Heart left ventricle (tissue), 16 donors: ENCODE measurements at regions not wholly inside any gene's neighbourhood (a gene's known extent, or its start where the extent isn't known, plus 50 kb on each side); places are given as distances from the start of the nearest gene placed in this dataset.

ENCODE experiments used
- ATAC-seq, 4 donors: fragments of 200-7000 bp; cut with Tn5 transposase; one replicate each; pipeline ENCODE4 v1.9.1; 2020 to 2022; ENCODE audit warnings: moderate library complexity in 4 of 4, mild to moderate bottlenecking in 3 of 4, moderate number of reproducible peaks in 1 of 4
- DNase-seq, 5 donors: peaks; one replicate each; pipeline ENCODE4 v3.0.0-alpha.2; 2020
- H3K27ac ChIP-seq, 12 donors: fragments of 200-600 bp; sonication (generic) in 4 of 12; one replicate each; pipeline versions ENCODE4 v1.5.0 to v1.8.0; 2016 to 2022; ENCODE audit warnings: mild to moderate bottlenecking in 2 of 12
- H3K27me3 ChIP-seq, 9 donors: fragments of 200-600 bp; sonication (generic) in 2 of 9; one replicate each; pipeline versions ENCODE4 v1.5.1 to v1.8.0; 2016 to 2022; ENCODE audit warnings: mild to moderate bottlenecking in 3 of 9
- H3K36me3 ChIP-seq, 9 donors: fragments of 200-600 bp; sonication (generic) in 2 of 9; one replicate each; pipeline versions ENCODE4 v1.5.0 to v1.8.0; 2018 to 2022; ENCODE audit warnings: mild to moderate bottlenecking in 2 of 9
- H3K4me1 ChIP-seq, 12 donors: fragments of 200-600 bp; sonication (generic) in 4 of 12; one replicate each; pipeline versions ENCODE4 v1.5.0 to v1.8.0; 2016 to 2022; ENCODE audit warnings: mild to moderate bottlenecking in 3 of 12
- H3K4me3 ChIP-seq, 12 donors: fragments of 200-600 bp; sonication (generic) in 4 of 12; one replicate each; pipeline versions ENCODE4 v1.5.0 to v1.8.0; 2017 to 2022; ENCODE audit warnings: mild to moderate bottlenecking in 9 of 12, moderate library complexity in 4 of 12
- H3K9me3 ChIP-seq, 12 donors: fragments of 200-600 bp; sonication (generic) in 4 of 12; one replicate each; pipeline versions ENCODE4 v1.5.0 to v1.8.0; 2016 to 2022; ENCODE audit warnings: mild to moderate bottlenecking in 1 of 12
- CTCF ChIP-seq, 12 donors: fragments of 200-600 bp; sonication (generic) in 4 of 12; IDR thresholded peaks; one replicate each; pipeline versions ENCODE4 v1.5.0 to v1.8.0; 2018 to 2022; ENCODE audit warnings: antibody characterized with exemption in 12 of 12, mild to moderate bottlenecking in 5 of 12
- POLR2A ChIP-seq, 2 donors: fragments of 450-650 bp; IDR thresholded peaks; one replicate each; pipeline ENCODE4 v1.6.1; 2017; ENCODE audit warnings: antibody characterized with exemption in 2 of 2, mild to moderate bottlenecking in 2 of 2, moderate library complexity in 2 of 2
- WGBS, 4 donors: extraction: QIAGEN DNeasy Blood & Tissue Kit in 2 of 4; methylation state at CpG; one replicate each; pipeline versions ENCODE4 v1.1.5 to v1.1.7; 2013 to 2018; 5-methylcytosine and 5-hydroxymethylcytosine counted together
- intact Hi-C, 10 donors: fragments of 100-400 bp; cut with DNase I; formaldehyde crosslinking; loops; one replicate each; pipeline versions ENCODE4 v1.11.1 to v1.14.2; 2022
- donor health status: ischemic (EF 13 %, LVEDD 7.1; RV severe dilation, severe dysfunction).
- donor health status: healthy with polysubstance abuse.
- donor health status: DM: no; HTN: yes; CAD: no.
- donor health status: DM: no; HTN: no; CAD: no.
- donor health status: ischemic (EF 25% LVEDD 6.9; RV normal size, moderate dysfunction).
- donor health status: ischemic (EF 25% LVEDD 5.7; RV mildly dilated, moderate dysfunction).
- donor health status: healthy.
- donor health status: DM: yes; HTN: yes; CAD: no.
- donor health status: ischemic (EF 35%, LVEDD 5.7; RV mildly dilated, moderate dysfunction).
- donor health status: nonischemic (EF 11% LVEDD 7.7; RV severe dilation, severe dysfunction).
- donor health status: DM: yes; HTN: yes; CAD: no.
- donor health status: PGD.
- donor health status: ischemic (EF 29% LVEDD 5.4; RV normal size, mild dysfunction).
- donor health status: nonischemic (EF 23%, LVEDD 6.1; RV moderate dilation, normal function).

- H3K4me3 ChIP-seq = no peak overlapping the region
- DNase-seq (no peak), ATAC-seq (no peak)
- no peaks in the 10 kb centered on the region for H3K27me3 ChIP-seq
- TF ChIP-seq POLR2A (IDR thresholded peaks at IDR 0.05) (no peak), CTCF (IDR thresholded peaks at IDR 0.05) (no peak)
- H3K36me3 ChIP-seq = no peaks in the 10 kb centered on the region
- intact Hi-C loops = no loop called here
- no peaks in the 10 kb centered on the region for H3K4me1 ChIP-seq
- H3K9me3 ChIP-seq = peaks cover 0 to 5% (median 0%) of the 10 kb centered on the region in 12 donors
- 83 to 92% (median 87%) methylated on average over 2 of the region's 2 CpGs for WGBS, 4 donors
- H3K27ac ChIP-seq = no peak overlapping the region
These were observed 243.7 kb upstream of the SNX7 start for GRCh38 chr1:98417820-98418219.

GRCh38 chr1:98410082-98410481, 251.4 kb upstream of the SNX7 start:
- WGBS, 4 donors = 84 to 96% (median 95%) methylated on average over 1 of the region's 1 CpG
- no peak for ATAC-seq

GRCh38 chr1:98406352-98407088, 255.0 kb upstream of the SNX7 start:
- Histone ChIP-seq H3K27me3 (no peaks in the 10 kb centered on the region), H3K4me3 (no peak overlapping the region), H3K9me3 (peaks cover 0 to under 1% (median 0%) of the 10 kb centered on the region in 12 donors), H3K36me3 (no peaks in the 10 kb centered on the region), H3K27ac (no peak overlapping the region), H3K4me1 (peaks cover 0 to 25% (median 0%) of the 10 kb centered on the region in 12 donors)
- TF ChIP-seq CTCF (IDR thresholded peaks at IDR 0.05) (no peak), POLR2A (IDR thresholded peaks at IDR 0.05) (no peak)
- no peak for DNase-seq
- no peak for ATAC-seq
- 88 to 97% (median 93%) methylated on average over 1 of the region's 1 CpG for WGBS, 4 donors
- intact Hi-C loops = no loop called here

More at GRCh38 chr1:98410082-98410481, 251.4 kb upstream of the SNX7 start:
- Histone ChIP-seq H3K4me3 (no peak overlapping the region), H3K9me3 (peaks cover 0 to 12% (median 0%) of the 10 kb centered on the region in 12 donors), H3K4me1 (peaks cover 0 to 5% (median 0%) of the 10 kb centered on the region in 12 donors), H3K27ac (no peak overlapping the region), H3K27me3 (no peaks in the 10 kb centered on the region), H3K36me3 (no peaks in the 10 kb centered on the region)
- no peak for DNase-seq
- intact Hi-C loops = no loop called here
- TF ChIP-seq CTCF (IDR thresholded peaks at IDR 0.05) (no peak), POLR2A (IDR thresholded peaks at IDR 0.05) (no peak)

GRCh38 chr1:98405581-98406074, 255.9 kb upstream of the SNX7 start:
- Histone ChIP-seq H3K36me3 (no peaks in the 10 kb centered on the region), H3K27me3 (no peaks in the 10 kb centered on the region), H3K27ac (no peak overlapping the region), H3K4me1 (peaks cover 0 to 25% (median 0%) of the 10 kb centered on the region in 12 donors), H3K4me3 (no peak overlapping the region), H3K9me3 (no peaks in the 10 kb centered on the region)
- no peak for TF ChIP-seq CTCF (IDR thresholded peaks at IDR 0.05)
- TF ChIP-seq POLR2A (IDR thresholded peaks at IDR 0.05) = no peak
- no peak for ATAC-seq
- 34 to 51% (median 46%) methylated on average over 3 of the region's 3 CpGs for WGBS, 4 donors
- intact Hi-C loops = no loop called here
- DNase-seq = no peak
